GM06990 (cell line): ENCODE measurements at regions not wholly inside any gene's neighbourhood (a gene's known extent, or its start where the extent isn't known, plus 50 kb on each side); places are given as distances from the start of the nearest gene placed in this dataset.

Experiments used
- DNase-seq: peaks from one replicate; pipeline ENCODE4 v3.0.0-alpha.2; 2011; ENCODE audit not compliant: insufficient read length; ENCODE audit errors: extremely low read depth
- H3K27me3 ChIP-seq: replicated peaks from 2 replicates; pipeline ENCODE4 v1.6.0; 2011; ENCODE audit warnings: low read length; ENCODE audit not compliant: control insufficient read depth, insufficient read depth
- H3K36me3 ChIP-seq: 2 replicates; pipeline ENCODE4 v1.5.1; 2011; ENCODE audit warnings: low read length; ENCODE audit not compliant: control insufficient read depth, insufficient read depth
- H3K4me3 ChIP-seq: replicated peaks from 2 replicates; pipeline ENCODE4 v1.5.1; 2011; ENCODE audit warnings: low read depth, mild to moderate bottlenecking, control low read depth, low read length
- TF ChIP-seq, protein P1 (sequence below): IDR thresholded peaks from 2 replicates; pipeline ENCODE4 v1.5.1; 2011; ENCODE audit warnings: low read length, control low read depth, mild to moderate bottlenecking, inconsistent platforms; ENCODE audit not compliant: insufficient read depth, poor library complexity, severe bottlenecking

DNA sequence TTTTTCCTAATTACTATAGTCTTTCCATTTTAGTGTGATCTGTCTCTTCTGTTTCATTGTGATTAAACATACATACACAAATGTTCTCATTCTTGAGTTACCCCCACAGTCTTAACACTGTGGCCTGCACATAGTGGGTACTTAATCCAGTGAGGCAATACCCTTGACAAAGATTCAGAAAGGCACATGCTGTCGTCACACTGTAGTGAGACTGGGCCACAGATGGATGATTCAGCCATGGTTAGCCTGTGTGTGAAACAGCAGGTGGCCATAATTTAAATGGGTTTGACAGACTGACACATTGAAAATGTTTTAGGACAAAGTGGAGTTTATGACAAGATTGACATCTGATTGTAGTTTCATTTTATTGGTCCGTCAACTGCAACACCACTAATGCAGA is 313.1 kb downstream of the C11orf87 start:
- no peak for DNase-seq
- no peaks in the 10 kb centered on the region for H3K36me3 ChIP-seq
- H3K4me3 ChIP-seq = no peak overlapping the region
- TF ChIP-seq, protein P1, sequence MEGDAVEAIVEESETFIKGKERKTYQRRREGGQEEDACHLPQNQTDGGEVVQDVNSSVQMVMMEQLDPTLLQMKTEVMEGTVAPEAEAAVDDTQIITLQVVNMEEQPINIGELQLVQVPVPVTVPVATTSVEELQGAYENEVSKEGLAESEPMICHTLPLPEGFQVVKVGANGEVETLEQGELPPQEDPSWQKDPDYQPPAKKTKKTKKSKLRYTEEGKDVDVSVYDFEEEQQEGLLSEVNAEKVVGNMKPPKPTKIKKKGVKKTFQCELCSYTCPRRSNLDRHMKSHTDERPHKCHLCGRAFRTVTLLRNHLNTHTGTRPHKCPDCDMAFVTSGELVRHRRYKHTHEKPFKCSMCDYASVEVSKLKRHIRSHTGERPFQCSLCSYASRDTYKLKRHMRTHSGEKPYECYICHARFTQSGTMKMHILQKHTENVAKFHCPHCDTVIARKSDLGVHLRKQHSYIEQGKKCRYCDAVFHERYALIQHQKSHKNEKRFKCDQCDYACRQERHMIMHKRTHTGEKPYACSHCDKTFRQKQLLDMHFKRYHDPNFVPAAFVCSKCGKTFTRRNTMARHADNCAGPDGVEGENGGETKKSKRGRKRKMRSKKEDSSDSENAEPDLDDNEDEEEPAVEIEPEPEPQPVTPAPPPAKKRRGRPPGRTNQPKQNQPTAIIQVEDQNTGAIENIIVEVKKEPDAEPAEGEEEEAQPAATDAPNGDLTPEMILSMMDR = no peak
- no peaks in the 10 kb centered on the region for H3K27me3 ChIP-seq

DNA sequence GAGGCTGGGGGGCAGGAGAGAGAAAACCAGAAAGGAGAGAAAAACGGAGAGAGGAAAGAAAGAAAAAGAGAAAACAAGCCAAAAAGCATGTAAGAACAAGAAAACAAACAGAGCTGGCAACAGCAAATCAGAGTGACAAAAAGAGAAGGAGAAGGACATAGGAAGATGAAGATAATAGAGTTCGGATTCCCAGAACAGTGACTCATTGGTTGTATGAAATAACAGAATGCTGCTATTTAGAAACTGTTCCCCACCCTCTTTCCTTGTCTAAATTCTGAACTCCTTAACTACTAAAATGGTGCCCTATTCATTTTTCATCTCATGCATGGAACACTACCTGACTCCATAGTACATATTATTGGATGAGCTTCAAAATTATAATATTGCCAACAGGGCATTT is 317.4 kb downstream of the C11orf87 start:
- TF ChIP-seq, protein P1 = no peak

DNA sequence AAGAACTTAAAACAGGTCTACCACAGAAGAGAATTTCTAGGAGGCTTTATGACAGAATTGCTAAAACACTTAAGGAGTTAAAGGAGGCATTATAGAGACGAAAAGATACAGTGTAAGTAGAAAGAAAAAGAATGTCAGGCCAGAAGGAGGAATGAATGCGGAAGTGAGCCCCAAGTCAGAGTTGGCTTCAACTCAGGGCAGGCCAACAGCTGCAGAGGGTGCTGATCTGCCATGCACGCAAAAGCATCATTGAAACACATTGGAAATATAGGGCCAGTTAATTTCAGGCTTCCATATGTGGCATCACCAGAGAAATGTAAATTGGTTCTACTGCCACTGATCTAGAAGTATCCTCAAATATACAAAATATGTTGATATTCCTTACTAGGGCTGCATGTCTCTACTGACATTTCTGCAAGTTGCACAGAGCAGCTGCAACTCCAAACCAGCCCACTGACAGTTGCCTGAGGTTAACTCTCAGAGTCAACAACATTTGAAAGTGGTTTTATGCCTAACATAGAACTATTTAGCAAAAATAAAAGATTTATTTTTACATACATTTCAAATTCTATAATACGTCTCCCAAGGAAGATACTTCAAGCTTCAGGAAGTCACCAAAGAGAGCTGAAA is 324.1 kb downstream of the C11orf87 start:
- Histone ChIP-seq H3K36me3 (no peaks in the 10 kb centered on the region), H3K4me3 (no peak overlapping the region), H3K27me3 (no peaks in the 10 kb centered on the region; the same call in 1 of the 2 replicates)
- TF ChIP-seq, protein P1 = no peak
- DNase-seq = no peak

More for the DNA sequence above, 317.4 kb downstream of the C11orf87 start:
- no peak for DNase-seq
- Histone ChIP-seq H3K36me3 (no peaks in the 10 kb centered on the region), H3K27me3 (no peaks in the 10 kb centered on the region), H3K4me3 (no peak overlapping the region)

DNA sequence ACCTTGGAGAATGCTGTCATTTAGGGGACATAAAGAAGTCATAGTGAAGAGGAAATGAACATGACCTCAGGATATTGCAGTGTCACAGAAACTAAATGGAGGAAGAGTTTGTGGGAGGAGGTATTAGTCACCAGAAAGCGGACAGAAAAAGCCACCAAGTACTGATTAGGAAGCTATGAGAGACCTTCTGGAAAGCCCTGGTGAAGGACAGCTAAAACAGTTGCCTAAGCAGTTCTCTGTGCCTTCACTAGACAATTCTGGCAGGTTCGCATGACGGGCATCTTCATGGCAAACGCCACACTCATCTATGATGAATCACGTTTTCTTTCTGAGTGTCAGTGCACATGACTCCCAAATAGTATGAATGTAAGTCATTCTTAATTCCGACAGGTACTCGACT is 325.8 kb downstream of the C11orf87 start:
- peak; percentile 9 for DNase-seq
- H3K4me3 ChIP-seq = no peak overlapping the region

DNA sequence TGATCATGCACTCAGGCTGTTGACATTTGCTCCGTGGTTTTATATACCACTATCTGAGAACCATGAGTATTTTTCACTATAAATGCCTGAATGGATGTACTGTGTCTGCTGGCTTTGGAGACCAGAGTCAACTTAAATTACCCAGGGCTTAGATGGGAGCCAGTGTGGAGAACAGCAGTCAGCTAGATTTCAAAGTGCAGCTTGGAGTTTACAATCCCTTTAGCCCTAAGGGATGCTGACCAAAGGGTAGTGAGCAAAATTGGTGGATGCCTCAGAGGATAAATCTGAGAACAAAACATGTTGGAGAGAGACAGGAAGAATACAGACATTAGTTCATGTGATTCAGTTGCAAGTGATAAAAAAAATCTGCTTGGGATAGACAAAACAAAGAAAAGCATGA is 327.5 kb downstream of the C11orf87 start:
- no peak for DNase-seq
- no peaks in the 10 kb centered on the region for H3K36me3 ChIP-seq
- no peak overlapping the region for H3K4me3 ChIP-seq
- TF ChIP-seq, protein P1 = no peak
- H3K27me3 ChIP-seq = no peaks in the 10 kb centered on the region; the same call in none of the 2 replicates

More for the DNA sequence above, 325.8 kb downstream of the C11orf87 start:
- Histone ChIP-seq H3K36me3 (no peaks in the 10 kb centered on the region), H3K27me3 (no peaks in the 10 kb centered on the region; the same call in none of the 2 replicates)
- TF ChIP-seq, protein P1 = no peak
